Heart left ventricle (tissue), 13 donors: ENCODE measurements at regions not wholly inside any gene's neighbourhood (a gene's known extent, or its start where the extent isn't known, plus 50 kb on each side); places are given as distances from the start of the nearest gene placed in this dataset.

Experiments used
- CTCF ChIP-seq, 12 donors: fragments of 200-600 bp; sonication (generic) in 4 of 12; IDR thresholded peaks; one replicate each; pipeline versions ENCODE4 v1.5.0 to v1.8.0; 2018 to 2022; ENCODE audit warnings: antibody characterized with exemption in 12 of 12, mild to moderate bottlenecking in 5 of 12
- POLR2A ChIP-seq, 2 donors: fragments of 450-650 bp; IDR thresholded peaks; one replicate each; pipeline ENCODE4 v1.6.1; 2017; ENCODE audit warnings: antibody characterized with exemption in 2 of 2, mild to moderate bottlenecking in 2 of 2, moderate library complexity in 2 of 2
- donor health status: ischemic (EF 13 %, LVEDD 7.1; RV severe dilation, severe dysfunction).
- donor health status: DM: no; HTN: yes; CAD: no.
- donor health status: DM: no; HTN: no; CAD: no.
- donor health status: ischemic (EF 25% LVEDD 6.9; RV normal size, moderate dysfunction).
- donor health status: ischemic (EF 25% LVEDD 5.7; RV mildly dilated, moderate dysfunction).
- donor health status: ischemic (EF 35%, LVEDD 5.7; RV mildly dilated, moderate dysfunction).
- donor health status: nonischemic (EF 11% LVEDD 7.7; RV severe dilation, severe dysfunction).
- donor health status: DM: yes; HTN: yes; CAD: no.
- donor health status: PGD.
- donor health status: ischemic (EF 29% LVEDD 5.4; RV normal size, mild dysfunction).
- donor health status: nonischemic (EF 23%, LVEDD 6.1; RV moderate dilation, normal function).

DNA sequence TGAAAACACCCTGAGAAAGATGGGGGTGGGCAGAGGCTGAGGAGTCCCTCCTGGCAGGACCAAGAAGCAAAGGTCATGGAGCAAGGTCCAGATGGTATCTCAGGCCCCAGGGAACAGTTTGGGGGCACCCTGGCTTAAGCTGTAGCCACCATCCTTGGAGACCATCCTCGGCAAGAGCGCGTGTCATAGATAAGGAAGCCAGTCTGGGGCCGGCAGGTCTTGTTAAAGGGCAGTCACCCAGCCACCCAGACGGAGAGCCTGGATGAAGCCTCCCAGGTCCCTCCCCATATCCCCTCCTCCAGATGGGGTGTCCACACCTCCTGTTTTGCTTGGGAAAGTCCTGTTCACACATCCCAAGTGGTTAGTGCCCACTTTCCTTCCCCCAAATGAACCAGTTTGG is 191.1 kb downstream of the KLF13 start:
- TF ChIP-seq CTCF (IDR thresholded peaks at IDR 0.05) = no peak
- no peak for TF ChIP-seq POLR2A (IDR thresholded peaks at IDR 0.05)
